Type B pancreatic cell (in vitro differentiated cells): ENCODE measurements at regions not wholly inside any gene's neighbourhood (a gene's known extent, or its start where the extent isn't known, plus 50 kb on each side); places are given as distances from the start of the nearest gene placed in this dataset.

Experiments
- DNase-seq: peaks from one replicate; pipeline ENCODE4 v3.0.0; 2021; ENCODE audit warnings: mixed read lengths; ENCODE audit not compliant: unreplicated experiment; ENCODE audit errors: extremely low spot score
- H3K27ac Mint-ChIP-seq: 2 replicates; pipeline ENCODE4 v1.8.0; 2021; ENCODE audit warnings: mild to moderate bottlenecking, mixed read lengths
- H3K27me3 Mint-ChIP-seq: 2 replicates; pipeline ENCODE4 v1.8.0; 2021; ENCODE audit warnings: mixed read lengths
- H3K36me3 Mint-ChIP-seq: 2 replicates; pipeline ENCODE4 v1.8.0; 2021; ENCODE audit warnings: mixed read lengths
- H3K4me1 Mint-ChIP-seq: one replicate; pipeline ENCODE4 v1.8.0; 2021; ENCODE audit warnings: mixed read lengths; ENCODE audit not compliant: unreplicated experiment
- H3K4me3 Mint-ChIP-seq: 2 replicates; pipeline ENCODE4 v1.8.0; 2021; ENCODE audit warnings: mild to moderate bottlenecking, mixed read lengths
- H3K9me3 Mint-ChIP-seq: 2 replicates; pipeline ENCODE4 v1.8.0; 2021; ENCODE audit warnings: mixed read lengths
- CTCF ChIP-seq: fragments of 200-600 bp; sonication (generic); conservative IDR thresholded peaks from 2 replicates; pipeline ENCODE4 v1.5.0; 2021; ENCODE audit warnings: antibody characterized with exemption, mild to moderate bottlenecking

- Mint-ChIP-seq H3K27me3 (peaks cover 20% of the 10 kb centered on the region), H3K36me3 (no peaks in the 10 kb centered on the region), H3K4me1 (peaks cover 5% of the 10 kb centered on the region), H3K27ac (no peak overlapping the region), H3K4me3 (no peak overlapping the region), H3K9me3 (peaks cover 8% of the 10 kb centered on the region)
- TF ChIP-seq CTCF: no peak
- DNase-seq: no peak
Measured at GRCh38 chr17:79676796-79677195, 53.9 kb upstream of the ENPP7 start.

GRCh38 chr17:79675413-79675725 is 55.4 kb upstream of the ENPP7 start:
- Mint-ChIP-seq H3K27me3 (peaks cover 17% of the 10 kb centered on the region), H3K4me1 (peaks cover 5% of the 10 kb centered on the region), H3K9me3 (peaks cover 8% of the 10 kb centered on the region), H3K27ac (no peak overlapping the region), H3K36me3 (no peaks in the 10 kb centered on the region), H3K4me3 (no peak overlapping the region)
- no peak for DNase-seq
- TF ChIP-seq CTCF: no peak

- no peak overlapping the region for H3K27ac Mint-ChIP-seq
- no peak for TF ChIP-seq CTCF
- H3K27me3 Mint-ChIP-seq: peaks cover 17% of the 10 kb centered on the region
- H3K4me1 Mint-ChIP-seq: no peaks in the 10 kb centered on the region
- no peaks in the 10 kb centered on the region for H3K36me3 Mint-ChIP-seq
- H3K9me3 Mint-ChIP-seq: peaks cover 8% of the 10 kb centered on the region
- no peak for DNase-seq
- no peak overlapping the region for H3K4me3 Mint-ChIP-seq
Measured at GRCh38 chr17:79674506-79675412, 56.0 kb upstream of the ENPP7 start.

- no peak for DNase-seq
- H3K4me1 Mint-ChIP-seq: no peaks in the 10 kb centered on the region
- H3K27ac Mint-ChIP-seq: no peak overlapping the region
- no peak overlapping the region for H3K4me3 Mint-ChIP-seq
- H3K36me3 Mint-ChIP-seq: no peaks in the 10 kb centered on the region
- peaks cover 21% of the 10 kb centered on the region for H3K27me3 Mint-ChIP-seq
- H3K9me3 Mint-ChIP-seq: peaks cover 8% of the 10 kb centered on the region
- no peak for TF ChIP-seq CTCF
Measured at GRCh38 chr17:79673517-79673916, 57.2 kb upstream of the ENPP7 start.

- DNase-seq: no peak
- Mint-ChIP-seq H3K36me3 (no peaks in the 10 kb centered on the region), H3K4me1 (no peaks in the 10 kb centered on the region), H3K27ac (no peak overlapping the region), H3K9me3 (peaks cover 8% of the 10 kb centered on the region), H3K4me3 (no peak overlapping the region), H3K27me3 (peaks cover 24% of the 10 kb centered on the region)
- no peak for TF ChIP-seq CTCF
Measured at GRCh38 chr17:79672496-79672895, 58.2 kb upstream of the ENPP7 start.
